OCI-LY7 (cell line): ENCODE measurements at regions not wholly inside any gene's neighbourhood (a gene's known extent, or its start where the extent isn't known, plus 50 kb on each side); places are given as distances from the start of the nearest gene placed in this dataset.

Experiments
- EZH2phosphoT487 ChIP-seq: fragments of 200-600 bp; sonication (generic); IDR thresholded peaks from 2 replicates; pipeline ENCODE4 v1.6.1; 2018; ENCODE audit warnings: low read depth, borderline replicate concordance, mild to moderate bottlenecking, mixed run types, antibody characterized with exemption, low read length, moderate library complexity, mixed read lengths
- TF ChIP-seq, protein P1 (sequence below): fragments of 200-600 bp; sonication (generic); conservative IDR thresholded peaks from 2 replicates; pipeline ENCODE4 v1.5.1; 2014; ENCODE audit warnings: mild to moderate bottlenecking, antibody characterized with exemption, low read length, moderate library complexity, mixed read lengths

GRCh38 chr13:77994166-77994565, 75.5 kb upstream of the EDNRB start:
- TF ChIP-seq, protein P1, sequence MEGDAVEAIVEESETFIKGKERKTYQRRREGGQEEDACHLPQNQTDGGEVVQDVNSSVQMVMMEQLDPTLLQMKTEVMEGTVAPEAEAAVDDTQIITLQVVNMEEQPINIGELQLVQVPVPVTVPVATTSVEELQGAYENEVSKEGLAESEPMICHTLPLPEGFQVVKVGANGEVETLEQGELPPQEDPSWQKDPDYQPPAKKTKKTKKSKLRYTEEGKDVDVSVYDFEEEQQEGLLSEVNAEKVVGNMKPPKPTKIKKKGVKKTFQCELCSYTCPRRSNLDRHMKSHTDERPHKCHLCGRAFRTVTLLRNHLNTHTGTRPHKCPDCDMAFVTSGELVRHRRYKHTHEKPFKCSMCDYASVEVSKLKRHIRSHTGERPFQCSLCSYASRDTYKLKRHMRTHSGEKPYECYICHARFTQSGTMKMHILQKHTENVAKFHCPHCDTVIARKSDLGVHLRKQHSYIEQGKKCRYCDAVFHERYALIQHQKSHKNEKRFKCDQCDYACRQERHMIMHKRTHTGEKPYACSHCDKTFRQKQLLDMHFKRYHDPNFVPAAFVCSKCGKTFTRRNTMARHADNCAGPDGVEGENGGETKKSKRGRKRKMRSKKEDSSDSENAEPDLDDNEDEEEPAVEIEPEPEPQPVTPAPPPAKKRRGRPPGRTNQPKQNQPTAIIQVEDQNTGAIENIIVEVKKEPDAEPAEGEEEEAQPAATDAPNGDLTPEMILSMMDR = no peak
- TF ChIP-seq EZH2phosphoT487 = no peak
